NCI-H2171 (cell line): ENCODE measurements at regions not wholly inside any gene's neighbourhood (a gene's known extent, or its start where the extent isn't known, plus 50 kb on each side); places are given as distances from the start of the nearest gene placed in this dataset.
"Not testable (repeated sequence)": the region's sequence is repeated elsewhere in the genome, so short reads cannot be mapped to it uniquely, and the experiment has no call there.

Experiments
- DNase-seq: peaks from one replicate; lab custom pipeline; 2025; lab: John Stamatoyannopoulos, UW

GRCh38 chr16:29234536-29235275, 171.8 kb downstream of the NPIPB11 start:
- DNase-seq, result not testable (repeated sequence)

GRCh38 chr16:29233705-29234404, 172.7 kb downstream of the NPIPB11 start:
- DNase-seq, result not testable (repeated sequence)

- DNase-seq, result no peak
These were observed 173.5 kb downstream of the NPIPB11 start for GRCh38 chr16:29232811-29233704.

GRCh38 chr16:29232160-29232705, 174.3 kb downstream of the NPIPB11 start:
- DNase-seq, result not testable (repeated sequence)

- DNase-seq, result no peak
These were observed 175.3 kb downstream of the NPIPB11 start for GRCh38 chr16:29231244-29231643.

- DNase-seq, result no peak
These were observed 175.8 kb downstream of the NPIPB11 start for GRCh38 chr16:29230671-29231096.

GRCh38 chr16:29230006-29230668, 176.4 kb downstream of the NPIPB11 start:
- DNase-seq, result not testable (repeated sequence)

- DNase-seq, result not testable (repeated sequence)
These were observed 176.9 kb downstream of the NPIPB11 start for GRCh38 chr16:29229616-29230005.

- not testable (repeated sequence) for DNase-seq
These were observed 177.6 kb downstream of the NPIPB11 start for GRCh38 chr16:29228664-29229611.

- DNase-seq, result not testable (repeated sequence)
These were observed 178.5 kb downstream of the NPIPB11 start for GRCh38 chr16:29227751-29228663.

- no peak for DNase-seq
These were observed 179.7 kb downstream of the NPIPB11 start for GRCh38 chr16:29226782-29227181.

GRCh38 chr16:29224675-29225074, 181.8 kb downstream of the NPIPB11 start:
- not testable (repeated sequence) for DNase-seq

- DNase-seq, result not testable (repeated sequence)
These were observed 183.9 kb downstream of the NPIPB11 start for GRCh38 chr16:29222615-29223014.

GRCh38 chr16:29222008-29222407, 184.5 kb downstream of the NPIPB11 start:
- DNase-seq, result not testable (repeated sequence)

- peak; percentile 57 for DNase-seq
These were observed 185.1 kb downstream of the NPIPB11 start for GRCh38 chr16:29221281-29221955.

GRCh38 chr16:29220647-29221191, 185.8 kb downstream of the NPIPB11 start:
- DNase-seq, result not testable (repeated sequence)

GRCh38 chr16:29219966-29220646, 186.4 kb downstream of the NPIPB11 start:
- DNase-seq, result not testable (repeated sequence)

GRCh38 chr16:29219562-29219961, 186.9 kb downstream of the NPIPB11 start:
- not testable (repeated sequence) for DNase-seq
